Esophagus (tissue), 2 donors: ENCODE measurements at regions not wholly inside any gene's neighbourhood (a gene's known extent, or its start where the extent isn't known, plus 50 kb on each side); places are given as distances from the start of the nearest gene placed in this dataset.
"Not testable (repeated sequence)": the region's sequence is repeated elsewhere in the genome, so short reads cannot be mapped to it uniquely, and the experiment has no call there.

Experiments used
- H3K27ac ChIP-seq, 2 donors: one replicate each; pipeline ENCODE4 v1.5.1; 2013; ENCODE audit warnings: low read depth in 2 of 2, mild to moderate bottlenecking in 2 of 2, inconsistent platforms in 1 of 2, low read length in 1 of 2, moderate library complexity in 1 of 2
- H3K27me3 ChIP-seq, 2 donors: one replicate each; pipeline ENCODE4 v1.6.1; 2013; ENCODE audit warnings: low read length in 2 of 2, control low read depth in 1 of 2, mild to moderate bottlenecking in 1 of 2; ENCODE audit not compliant: insufficient read depth in 2 of 2, control insufficient read depth in 1 of 2
- H3K36me3 ChIP-seq, 2 donors: one replicate each; pipeline ENCODE4 v1.6.1; 2013; ENCODE audit warnings: low read length in 1 of 2; ENCODE audit not compliant: control insufficient read depth in 2 of 2, insufficient read depth in 2 of 2
- H3K4me1 ChIP-seq, 2 donors: one replicate each; pipeline ENCODE4 v1.6.1; 2013; ENCODE audit warnings: low read length in 1 of 2; ENCODE audit not compliant: control insufficient read depth in 2 of 2, insufficient read depth in 2 of 2
- H3K4me3 ChIP-seq, 2 donors: one replicate each; pipeline ENCODE4 v1.5.1; 2013; ENCODE audit warnings: low read length in 2 of 2, mild to moderate bottlenecking in 2 of 2, low read depth in 1 of 2, moderate library complexity in 1 of 2
- H3K9me3 ChIP-seq, 2 donors: one replicate each; pipeline ENCODE4 v1.6.1; 2013; ENCODE audit warnings: mild to moderate bottlenecking in 2 of 2, low read depth in 1 of 2, low read length in 1 of 2, moderate library complexity in 1 of 2; ENCODE audit not compliant: control insufficient read depth in 2 of 2, insufficient read depth in 1 of 2
- WGBS, 2 donors: extraction: QIAGEN DNeasy Blood & Tissue Kit; methylation state at CpG; one replicate each; pipeline ENCODE4 v1.1.7; 2013; 5-methylcytosine and 5-hydroxymethylcytosine counted together
- donor health status: healthy with polysubstance abuse.
- donor health status: Bipolar disorder and iron deficiency.

GRCh38 chr6:27747637-27748036 lies 164.6 kb downstream of the OR2B2 start:
- Histone ChIP-seq H3K27ac (no peak overlapping the region), H3K27me3 (no peaks in the 10 kb centered on the region), H3K36me3 (no peaks in the 10 kb centered on the region), H3K9me3 (no peaks in the 10 kb centered on the region), H3K4me3 (no peak overlapping the region), H3K4me1 (no peaks in the 10 kb centered on the region)
- WGBS, 2 donors = 88 to 89% methylated on average over 6 of the region's 6 CpGs

GRCh38 chr6:27746860-27747259 lies 165.3 kb downstream of the OR2B2 start:
- not testable (repeated sequence) for H3K27me3 ChIP-seq, H3K4me1 ChIP-seq, H3K4me3 ChIP-seq, H3K36me3 ChIP-seq, H3K27ac ChIP-seq, H3K9me3 ChIP-seq
- WGBS, 2 donors = 35% methylated on average over 4 of the region's 4 CpGs

- 25 to 30% methylated on average over 7 of the region's 7 CpGs for WGBS, 2 donors
- H3K9me3 ChIP-seq = no peaks in the 10 kb centered on the region
- H3K27me3 ChIP-seq = no peaks in the 10 kb centered on the region
- H3K4me3 ChIP-seq = no peak overlapping the region
- H3K27ac ChIP-seq = no peak overlapping the region
- H3K36me3 ChIP-seq = no peaks in the 10 kb centered on the region
- no peaks in the 10 kb centered on the region for H3K4me1 ChIP-seq
These were observed 168.4 kb downstream of the OR2B2 start for GRCh38 chr6:27743787-27744186.

GRCh38 chr6:27742833-27743573 lies 169.2 kb downstream of the OR2B2 start:
- WGBS, 2 donors = 55 to 57% methylated on average over 10 of the region's 10 CpGs
- Histone ChIP-seq H3K4me3 (no peak overlapping the region), H3K27me3 (no peaks in the 10 kb centered on the region), H3K27ac (no peak overlapping the region), H3K9me3 (no peaks in the 10 kb centered on the region), H3K36me3 (no peaks in the 10 kb centered on the region), H3K4me1 (no peaks in the 10 kb centered on the region)

GRCh38 chr6:27739902-27740301 lies 172.3 kb downstream of the OR2B2 start:
- not testable (repeated sequence) for H3K9me3 ChIP-seq, H3K36me3 ChIP-seq, H3K4me1 ChIP-seq, H3K27ac ChIP-seq, H3K4me3 ChIP-seq, H3K27me3 ChIP-seq
- WGBS, 2 donors = 88 to 90% methylated on average over 8 of the region's 8 CpGs

- Histone ChIP-seq H3K4me3 (no peak overlapping the region), H3K27me3 (no peaks in the 10 kb centered on the region), H3K9me3 (no peaks in the 10 kb centered on the region), H3K4me1 (no peaks in the 10 kb centered on the region), H3K36me3 (no peaks in the 10 kb centered on the region), H3K27ac (no peak overlapping the region)
- 93% methylated on average over 4 of the region's 4 CpGs for WGBS, 2 donors
These were observed 175.5 kb downstream of the OR2B2 start for GRCh38 chr6:27736686-27737085.

- no peaks in the 10 kb centered on the region for H3K36me3 ChIP-seq
- 81 to 85% methylated on average over 16 of the region's 16 CpGs for WGBS, 2 donors
- no peak overlapping the region for H3K27ac ChIP-seq
- H3K9me3 ChIP-seq = no peaks in the 10 kb centered on the region
- H3K4me3 ChIP-seq = no peak overlapping the region
- no peaks in the 10 kb centered on the region for H3K4me1 ChIP-seq
- H3K27me3 ChIP-seq = no peaks in the 10 kb centered on the region
These were observed 183.8 kb downstream of the OR2B2 start for GRCh38 chr6:27728442-27728841.

GRCh38 chr6:27726619-27727023 lies 185.6 kb downstream of the OR2B2 start:
- H3K36me3 ChIP-seq = no peaks in the 10 kb centered on the region
- H3K4me3 ChIP-seq = no peak overlapping the region
- no peaks in the 10 kb centered on the region for H3K9me3 ChIP-seq
- H3K27ac ChIP-seq = no peak overlapping the region
- no peaks in the 10 kb centered on the region for H3K27me3 ChIP-seq
- WGBS, 2 donors = 54 to 55% methylated on average over 10 of the region's 10 CpGs
- no peaks in the 10 kb centered on the region for H3K4me1 ChIP-seq

GRCh38 chr6:27720607-27721580 lies 191.3 kb downstream of the OR2B2 start:
- H3K9me3 ChIP-seq = no peaks in the 10 kb centered on the region
- H3K4me3 ChIP-seq = no peak overlapping the region
- WGBS, 2 donors = 40% methylated on average over 19 of the region's 19 CpGs
- no peaks in the 10 kb centered on the region for H3K4me1 ChIP-seq
- no peak overlapping the region for H3K27ac ChIP-seq
- H3K27me3 ChIP-seq = no peaks in the 10 kb centered on the region
- no peaks in the 10 kb centered on the region for H3K36me3 ChIP-seq
